ENCODE measurements at regions not wholly inside any gene's neighbourhood (a gene's known extent, or its start where the extent isn't known, plus 50 kb on each side); places are given as distances from the start of the nearest gene placed in this dataset.

GRCh38 chr5:133827011-133827410 is 141.4 kb downstream of the C5orf15 start:
- no peaks in the 10 kb centered on the region for H3K36me3 ChIP-seq (ENCODE audit: control insufficient read depth in 3 of 3, insufficient read depth in 2 of 3, low read depth in 1 of 3, low read length in 3 of 3)
- H3K27ac ChIP-seq (ENCODE audit: low read depth in 1 of 3, low read length in 2 of 3): no peak overlapping the region
- WGBS, 3 donors: 66 to 83% (median 73%) methylated on average over 11 of the region's 11 CpGs
- H3K27me3 ChIP-seq (ENCODE audit: control insufficient read depth in 3 of 3, insufficient read depth in 3 of 3, low read length in 3 of 3): no peaks in the 10 kb centered on the region
- H3K9me3 ChIP-seq (ENCODE audit: control insufficient read depth in 2 of 2, insufficient read depth in 1 of 2, low read depth in 1 of 2, low read length in 1 of 2): no peaks in the 10 kb centered on the region
- no peak overlapping the region for H3K4me3 ChIP-seq (ENCODE audit: low read depth in 1 of 3, low read length in 3 of 3)
- DNase-seq: no peak
- no peak for FAIRE-seq
- peaks cover 0 to 3% (median 0%) of the 10 kb centered on the region in 3 donors for H3K4me1 ChIP-seq (ENCODE audit: control insufficient read depth in 3 of 3, insufficient read depth in 2 of 3, low read depth in 1 of 3, low read length in 2 of 3)

DNA sequence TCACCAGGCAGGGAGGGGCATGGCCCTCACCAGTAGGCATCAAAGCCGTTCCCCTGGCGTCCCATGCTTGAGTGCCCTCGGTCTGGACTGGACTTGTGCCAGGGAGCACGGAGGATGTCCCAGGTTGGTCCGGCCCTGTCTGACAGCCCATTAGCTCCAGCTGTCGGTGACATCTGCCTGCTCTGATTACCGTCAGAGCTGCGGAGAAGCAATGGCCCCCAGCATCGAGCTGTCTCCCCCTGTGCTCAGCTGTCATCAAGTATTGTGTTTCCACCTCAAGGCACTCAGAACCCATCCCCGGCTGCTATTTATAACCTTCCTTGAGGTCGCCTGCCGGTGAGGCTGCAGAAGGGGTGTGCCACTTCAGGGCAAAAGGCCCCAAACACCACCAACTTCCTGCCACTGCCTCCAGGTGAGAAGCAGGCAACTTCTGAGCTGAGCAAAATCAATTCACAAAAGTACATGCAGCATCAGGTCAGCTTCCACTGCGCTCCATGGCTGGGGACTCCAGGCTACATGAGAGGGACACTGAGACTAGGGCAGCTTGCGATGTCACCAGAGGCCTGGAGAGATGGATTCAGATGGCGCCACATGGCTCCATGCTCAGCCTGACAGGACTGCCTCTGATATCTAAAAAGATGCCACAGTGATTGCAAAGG is 142.7 kb downstream of the C5orf15 start:
- no peak for DNase-seq
- Histone ChIP-seq H3K9me3 (ENCODE audit: control insufficient read depth in 2 of 2, insufficient read depth in 1 of 2, low read depth in 1 of 2, low read length in 1 of 2) (no peaks in the 10 kb centered on the region), H3K27ac (ENCODE audit: low read depth in 1 of 3, low read length in 2 of 3) (no peak overlapping the region), H3K36me3 (ENCODE audit: control insufficient read depth in 3 of 3, insufficient read depth in 2 of 3, low read depth in 1 of 3, low read length in 3 of 3) (no peaks in the 10 kb centered on the region), H3K27me3 (ENCODE audit: control insufficient read depth in 3 of 3, insufficient read depth in 3 of 3, low read length in 3 of 3) (no peaks in the 10 kb centered on the region), H3K4me1 (ENCODE audit: control insufficient read depth in 3 of 3, insufficient read depth in 2 of 3, low read depth in 1 of 3, low read length in 2 of 3) (peaks cover 0 to 7% (median 4%) of the 10 kb centered on the region in 3 donors), H3K4me3 (ENCODE audit: low read depth in 1 of 3, low read length in 3 of 3) (no peak overlapping the region)
- no peak for FAIRE-seq
- WGBS, 3 donors: 65 to 78% (median 77%) methylated on average over 15 of the region's 15 CpGs

DNA sequence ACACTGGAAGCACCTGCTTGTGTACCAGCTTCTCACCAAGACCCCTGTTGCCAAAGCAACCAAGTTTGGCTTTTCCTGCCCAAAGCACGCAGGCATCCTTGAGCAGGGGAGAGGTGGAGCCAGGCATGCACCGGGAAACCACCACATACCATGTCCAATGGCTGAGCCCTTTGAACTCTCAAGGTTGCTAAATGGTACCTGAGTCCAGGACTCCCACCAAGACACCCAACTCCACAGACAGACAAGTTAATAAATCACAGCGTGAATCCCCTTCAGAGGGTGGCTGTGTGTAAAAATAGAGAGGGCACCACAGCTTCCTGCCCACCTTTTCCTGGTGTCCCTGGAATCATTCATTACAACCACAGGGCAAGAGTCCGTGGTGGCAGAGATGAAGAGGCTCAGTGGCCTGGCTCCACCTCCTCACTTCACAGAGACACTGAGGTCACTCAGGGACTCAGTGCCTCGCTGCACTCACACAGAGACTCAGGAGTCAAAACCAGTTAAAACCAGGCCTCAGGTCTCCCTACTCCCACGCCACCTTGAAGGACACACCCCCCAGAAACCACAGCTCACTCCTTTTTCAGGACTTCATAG is 143.7 kb downstream of the C5orf15 start:
- Histone ChIP-seq H3K9me3 (ENCODE audit: control insufficient read depth in 2 of 2, insufficient read depth in 1 of 2, low read depth in 1 of 2, low read length in 1 of 2) (no peaks in the 10 kb centered on the region), H3K27me3 (ENCODE audit: control insufficient read depth in 3 of 3, insufficient read depth in 3 of 3, low read length in 3 of 3) (no peaks in the 10 kb centered on the region), H3K27ac (ENCODE audit: low read depth in 1 of 3, low read length in 2 of 3) (no peak overlapping the region), H3K36me3 (ENCODE audit: control insufficient read depth in 3 of 3, insufficient read depth in 2 of 3, low read depth in 1 of 3, low read length in 3 of 3) (no peaks in the 10 kb centered on the region), H3K4me1 (ENCODE audit: control insufficient read depth in 3 of 3, insufficient read depth in 2 of 3, low read depth in 1 of 3, low read length in 2 of 3) (peaks cover 0 to 7% (median 4%) of the 10 kb centered on the region in 3 donors), H3K4me3 (ENCODE audit: low read depth in 1 of 3, low read length in 3 of 3) (no peak overlapping the region)
- DNase-seq: peak in 1 of 2 donors; percentile 19
- no peak for FAIRE-seq
- WGBS, 3 donors: 60 to 69% (median 63%) methylated on average over 6 of the region's 6 CpGs

GRCh38 chr5:133821889-133822288 is 146.5 kb downstream of the C5orf15 start:
- no peak for FAIRE-seq
- no peak overlapping the region for H3K27ac ChIP-seq (ENCODE audit: low read depth in 1 of 3, low read length in 2 of 3)
- no peaks in the 10 kb centered on the region for H3K36me3 ChIP-seq (ENCODE audit: control insufficient read depth in 3 of 3, insufficient read depth in 2 of 3, low read depth in 1 of 3, low read length in 3 of 3)
- H3K9me3 ChIP-seq (ENCODE audit: control insufficient read depth in 2 of 2, insufficient read depth in 1 of 2, low read depth in 1 of 2, low read length in 1 of 2): no peaks in the 10 kb centered on the region
- 66 to 81% (median 69%) methylated on average over 3 of the region's 3 CpGs for WGBS, 3 donors
- H3K4me3 ChIP-seq (ENCODE audit: low read depth in 1 of 3, low read length in 3 of 3): no peak overlapping the region
- no peaks in the 10 kb centered on the region for H3K27me3 ChIP-seq (ENCODE audit: control insufficient read depth in 3 of 3, insufficient read depth in 3 of 3, low read length in 3 of 3)
- no peak for DNase-seq
- peaks cover 0 to 7% (median 4%) of the 10 kb centered on the region in 3 donors for H3K4me1 ChIP-seq (ENCODE audit: control insufficient read depth in 3 of 3, insufficient read depth in 2 of 3, low read depth in 1 of 3, low read length in 2 of 3)

DNA sequence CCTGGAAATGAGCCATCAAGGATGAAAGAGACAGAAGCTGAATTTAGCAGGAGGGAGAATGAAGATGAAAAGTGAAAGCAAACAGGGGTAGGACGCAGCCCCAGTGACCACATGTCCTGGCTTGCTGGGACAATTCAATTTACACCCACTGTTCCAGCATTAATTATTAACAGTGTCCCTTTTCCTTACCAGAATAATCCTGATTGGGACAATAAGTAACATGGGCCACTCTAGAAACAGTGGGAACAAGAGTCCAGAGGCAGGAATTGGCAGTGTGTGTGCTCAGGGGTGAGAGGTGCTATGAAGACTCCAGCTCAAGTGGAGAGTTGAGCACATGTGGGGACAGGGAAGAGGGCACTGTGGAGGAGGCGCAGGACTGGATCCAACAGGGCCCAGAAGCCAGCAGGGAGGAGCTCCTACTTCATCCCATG is 147.1 kb downstream of the C5orf15 start:
- FAIRE-seq: no peak
- Histone ChIP-seq H3K27ac (ENCODE audit: low read depth in 1 of 3, low read length in 2 of 3) (no peak overlapping the region), H3K9me3 (ENCODE audit: control insufficient read depth in 2 of 2, insufficient read depth in 1 of 2, low read depth in 1 of 2, low read length in 1 of 2) (no peaks in the 10 kb centered on the region), H3K4me1 (ENCODE audit: control insufficient read depth in 3 of 3, insufficient read depth in 2 of 3, low read depth in 1 of 3, low read length in 2 of 3) (peaks cover 0 to 7% (median 4%) of the 10 kb centered on the region in 3 donors), H3K36me3 (ENCODE audit: control insufficient read depth in 3 of 3, insufficient read depth in 2 of 3, low read depth in 1 of 3, low read length in 3 of 3) (no peaks in the 10 kb centered on the region), H3K4me3 (ENCODE audit: low read depth in 1 of 3, low read length in 3 of 3) (no peak overlapping the region), H3K27me3 (ENCODE audit: control insufficient read depth in 3 of 3, insufficient read depth in 3 of 3, low read length in 3 of 3) (no peaks in the 10 kb centered on the region)
- 44 to 61% (median 47%) methylated on average over 2 of the region's 2 CpGs for WGBS, 3 donors
- peak; percentile 44 to 55 for DNase-seq

DNA sequence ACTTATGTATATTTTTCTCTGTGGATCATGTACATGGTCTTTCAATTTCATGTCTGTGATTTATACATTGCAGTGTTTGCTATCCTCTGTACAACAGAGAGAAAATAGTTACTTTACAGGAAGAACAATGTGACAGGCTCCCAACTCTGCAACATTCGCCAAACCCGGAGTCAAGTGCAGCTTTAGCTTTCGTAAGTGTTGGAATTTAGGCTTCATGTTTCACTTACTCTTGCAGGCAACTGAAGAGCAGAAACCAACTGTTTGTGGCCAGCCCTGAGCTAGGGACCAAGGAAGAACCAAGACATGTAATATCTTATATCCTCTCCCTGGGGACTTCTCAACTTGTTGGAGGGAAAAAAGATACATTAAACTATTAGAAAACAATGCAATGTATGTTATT is 147.9 kb downstream of the C5orf15 start:
- H3K4me3 ChIP-seq (ENCODE audit: low read depth in 1 of 3, low read length in 3 of 3): no peak overlapping the region
- FAIRE-seq: no peak
- no peak for DNase-seq
- H3K27ac ChIP-seq (ENCODE audit: low read depth in 1 of 3, low read length in 2 of 3): no peak overlapping the region
- WGBS, 3 donors: 65 to 87% (median 72%) methylated on average over 3 of the region's 3 CpGs
- peaks cover 0 to 5% (median 0%) of the 10 kb centered on the region in 3 donors for H3K27me3 ChIP-seq (ENCODE audit: control insufficient read depth in 3 of 3, insufficient read depth in 3 of 3, low read length in 3 of 3)
- H3K36me3 ChIP-seq (ENCODE audit: control insufficient read depth in 3 of 3, insufficient read depth in 2 of 3, low read depth in 1 of 3, low read length in 3 of 3): no peaks in the 10 kb centered on the region
- no peaks in the 10 kb centered on the region for H3K9me3 ChIP-seq (ENCODE audit: control insufficient read depth in 2 of 2, insufficient read depth in 1 of 2, low read depth in 1 of 2, low read length in 1 of 2)
- peaks cover 0 to 7% (median 4%) of the 10 kb centered on the region in 3 donors for H3K4me1 ChIP-seq (ENCODE audit: control insufficient read depth in 3 of 3, insufficient read depth in 2 of 3, low read depth in 1 of 3, low read length in 2 of 3)

- no peak overlapping the region for H3K4me3 ChIP-seq (ENCODE audit: low read depth in 1 of 3, low read length in 3 of 3)
- peaks cover 0 to 7% (median 4%) of the 10 kb centered on the region in 3 donors for H3K4me1 ChIP-seq (ENCODE audit: control insufficient read depth in 3 of 3, insufficient read depth in 2 of 3, low read depth in 1 of 3, low read length in 2 of 3)
- DNase-seq (no peak), FAIRE-seq (no peak)
- WGBS, 3 donors: 56 to 83% (median 67%) methylated on average over 11 of the region's 11 CpGs
- H3K27me3 ChIP-seq (ENCODE audit: control insufficient read depth in 3 of 3, insufficient read depth in 3 of 3, low read length in 3 of 3): peaks cover 0 to 5% (median 0%) of the 10 kb centered on the region in 3 donors
- H3K9me3 ChIP-seq (ENCODE audit: control insufficient read depth in 2 of 2, insufficient read depth in 1 of 2, low read depth in 1 of 2, low read length in 1 of 2): no peaks in the 10 kb centered on the region
- H3K27ac ChIP-seq (ENCODE audit: low read depth in 1 of 3, low read length in 2 of 3): no peak overlapping the region
- H3K36me3 ChIP-seq (ENCODE audit: control insufficient read depth in 3 of 3, insufficient read depth in 2 of 3, low read depth in 1 of 3, low read length in 3 of 3): no peaks in the 10 kb centered on the region
Measured at GRCh38 chr5:133819977-133820471, 148.4 kb downstream of the C5orf15 start.

- FAIRE-seq (no peak), DNase-seq (no peak)
- H3K36me3 ChIP-seq (ENCODE audit: control insufficient read depth in 3 of 3, insufficient read depth in 2 of 3, low read depth in 1 of 3, low read length in 3 of 3): no peaks in the 10 kb centered on the region
- WGBS, 3 donors: 76 to 86% (median 84%) methylated on average over 12 of the region's 12 CpGs
- no peaks in the 10 kb centered on the region for H3K9me3 ChIP-seq (ENCODE audit: control insufficient read depth in 2 of 2, insufficient read depth in 1 of 2, low read depth in 1 of 2, low read length in 1 of 2)
- H3K4me1 ChIP-seq (ENCODE audit: control insufficient read depth in 3 of 3, insufficient read depth in 2 of 3, low read depth in 1 of 3, low read length in 2 of 3): peaks cover 0 to 7% (median 4%) of the 10 kb centered on the region in 3 donors
- peaks cover 0 to 5% (median 0%) of the 10 kb centered on the region in 3 donors for H3K27me3 ChIP-seq (ENCODE audit: control insufficient read depth in 3 of 3, insufficient read depth in 3 of 3, low read length in 3 of 3)
- no peak overlapping the region for H3K27ac ChIP-seq (ENCODE audit: low read depth in 1 of 3, low read length in 2 of 3)
- H3K4me3 ChIP-seq (ENCODE audit: low read depth in 1 of 3, low read length in 3 of 3): no peak overlapping the region
Measured at GRCh38 chr5:133818869-133819600, 149.4 kb downstream of the C5orf15 start.
